Common myeloid progenitor, CD34-positive (primary cell): ENCODE measurements at regions not wholly inside any gene's neighbourhood (a gene's known extent, or its start where the extent isn't known, plus 50 kb on each side); places are given as distances from the start of the nearest gene placed in this dataset.

Experiments
- CTCF ChIA-PET: fragments of 350-600 bp; sonication (Branson Sonifier 250); formaldehyde crosslinking; loops from one replicate; lab custom pipeline; 2021; ENCODE audit warnings: antibody characterized with exemption; lab: Charles Lee
- POLR2A ChIA-PET: fragments of 350-600 bp; sonication (Branson Sonifier 250); formaldehyde crosslinking; loops from one replicate; lab custom pipeline; 2021; ENCODE audit warnings: antibody characterized with exemption; lab: Charles Lee
- DNase-seq, 3 donors: peaks; one replicate each; pipeline versions ENCODE4 v3.0.0 to v3.0.0-alpha.2; 2013
- H3K27ac ChIP-seq, 2 experiments: 1 replicate in 1 of 2; 2 replicates in 1 of 2; pipeline ENCODE4 v1.7.0; 2013; ENCODE audit warnings: inconsistent platforms in 2 of 2, low read length in 2 of 2, mild to moderate bottlenecking in 2 of 2, low read depth in 1 of 2, moderate library complexity in 1 of 2; ENCODE audit not compliant: severe bottlenecking in 2 of 2, insufficient read depth in 1 of 2, poor library complexity in 1 of 2
- H3K27me3 ChIP-seq, 5 experiments: replicated peaks in 2 of 5; 1 replicate in 3 of 5; 2 replicates in 2 of 5; pipeline versions ENCODE4 v1.6.1 to v1.7.0; 2013; ENCODE audit warnings: low read length in 4 of 5, mild to moderate bottlenecking in 2 of 5, moderate library complexity in 2 of 5, inconsistent platforms in 1 of 5; ENCODE audit not compliant: insufficient read depth in 5 of 5, control insufficient read depth in 4 of 5
- H3K36me3 ChIP-seq, 4 experiments: 1 replicate in 2 of 4; 2 replicates in 2 of 4; pipeline versions ENCODE4 v1.6.1 to v1.7.0; 2013; ENCODE audit warnings: low read length in 3 of 4, control low read depth in 1 of 4, mild to moderate bottlenecking in 1 of 4; ENCODE audit not compliant: control insufficient read depth in 4 of 4, insufficient read depth in 4 of 4
- H3K4me1 ChIP-seq, 4 experiments: 1 replicate in 3 of 4; 2 replicates in 1 of 4; pipeline versions ENCODE4 v1.6.1 to v1.7.1; 2013; ENCODE audit warnings: low read length in 3 of 4, mild to moderate bottlenecking in 3 of 4, control low read depth in 1 of 4, inconsistent platforms in 1 of 4, moderate library complexity in 1 of 4; ENCODE audit not compliant: control insufficient read depth in 4 of 4, insufficient read depth in 4 of 4; ENCODE audit errors: control extremely low read depth in 1 of 4
- H3K4me3 ChIP-seq, 7 experiments: 1 replicate in 4 of 7; 2 replicates in 3 of 7; pipeline versions ENCODE4 v1.5.1 to v1.7.0; 2013; ENCODE audit warnings: mild to moderate bottlenecking in 7 of 7, low read length in 6 of 7, moderate library complexity in 6 of 7, inconsistent platforms in 2 of 7, low read depth in 2 of 7, control low read depth in 1 of 7; ENCODE audit not compliant: insufficient read depth in 4 of 7, control insufficient read depth in 1 of 7; ENCODE audit errors: extremely low read depth in 1 of 7
- H3K9me3 ChIP-seq, 5 experiments: 1 replicate in 4 of 5; 2 replicates in 1 of 5; pipeline versions ENCODE4 v1.6.1 to v1.7.1; 2013; ENCODE audit warnings: low read length in 4 of 5, mild to moderate bottlenecking in 2 of 5, inconsistent platforms in 1 of 5, low read depth in 1 of 5, moderate library complexity in 1 of 5; ENCODE audit not compliant: control insufficient read depth in 4 of 5, insufficient read depth in 2 of 5; ENCODE audit errors: control extremely low read depth in 1 of 5
- WGBS: methylation state at CpG from one replicate; pipeline ENCODE4 v1.1.5; 2013; ENCODE audit not compliant: insufficient coverage; 5-methylcytosine and 5-hydroxymethylcytosine counted together

- POLR2A ChIA-PET, result no interaction called here
Observed at GRCh38 chr6:164068527-164068926, 654.0 kb downstream of the QKI start.

DNA sequence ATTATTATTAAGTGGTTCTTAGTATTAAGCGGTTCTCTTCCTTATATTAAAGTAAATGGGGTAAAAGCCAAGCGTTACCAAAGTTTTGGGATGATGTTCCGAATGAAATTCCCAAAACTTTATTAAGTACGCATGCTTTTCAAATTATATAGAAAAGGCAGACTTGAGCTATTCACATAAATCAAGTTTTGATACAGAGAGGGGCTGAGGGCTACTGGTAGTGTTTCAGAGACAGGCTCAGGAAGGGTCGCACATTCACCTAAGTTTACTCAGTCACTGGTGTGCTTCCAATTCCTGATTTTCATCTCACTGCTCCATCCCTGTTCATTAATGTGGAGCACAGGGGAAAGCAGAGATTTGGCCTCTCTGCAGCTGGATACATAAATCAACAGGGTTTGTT lies 652.2 kb downstream of the QKI start:
- WGBS, result 100% methylated on average over 5 of the region's 5 CpGs
- Histone ChIP-seq H3K4me3 (no peak overlapping the region), H3K36me3 (no peaks in the 10 kb centered on the region), H3K27me3 (no peaks in the 10 kb centered on the region), H3K4me1 (no peaks in the 10 kb centered on the region), H3K27ac (no peak overlapping the region), H3K9me3 (no peaks in the 10 kb centered on the region)
- POLR2A ChIA-PET, result no interaction called here
- no peak for DNase-seq
- CTCF ChIA-PET, result no interaction called here

More at GRCh38 chr6:164068527-164068926, 654.0 kb downstream of the QKI start:
- Histone ChIP-seq H3K9me3 (peaks cover 0 to 7% (median 0%) of the 10 kb centered on the region in 5 experiments), H3K4me1 (no peaks in the 10 kb centered on the region), H3K36me3 (no peaks in the 10 kb centered on the region), H3K27me3 (no peaks in the 10 kb centered on the region), H3K27ac (no peak overlapping the region), H3K4me3 (no peak overlapping the region)
- WGBS, result 100% methylated on average over 3 of the region's 4 CpGs
- CTCF ChIA-PET, result no interaction called here
- DNase-seq, result no peak

- H3K36me3 ChIP-seq, result no peaks in the 10 kb centered on the region
- POLR2A ChIA-PET, result no interaction called here
Observed at GRCh38 chr6:164066335-164066734, 651.8 kb downstream of the QKI start.

GRCh38 chr6:164063346-164063745 lies 648.8 kb downstream of the QKI start:
- Histone ChIP-seq H3K4me3 (no peak overlapping the region), H3K9me3 (no peaks in the 10 kb centered on the region), H3K4me1 (no peaks in the 10 kb centered on the region), H3K36me3 (no peaks in the 10 kb centered on the region), H3K27me3 (no peaks in the 10 kb centered on the region), H3K27ac (no peak overlapping the region)
- POLR2A ChIA-PET, result no interaction called here
- CTCF ChIA-PET, result no interaction called here
- DNase-seq, result no peak
- 100% methylated on average over 3 of the region's 3 CpGs for WGBS

More at GRCh38 chr6:164066335-164066734, 651.8 kb downstream of the QKI start:
- Histone ChIP-seq H3K9me3 (no peaks in the 10 kb centered on the region), H3K27ac (no peak overlapping the region), H3K27me3 (no peaks in the 10 kb centered on the region), H3K4me1 (no peaks in the 10 kb centered on the region), H3K4me3 (no peak overlapping the region)
- no peak for DNase-seq
- CTCF ChIA-PET, result no interaction called here
- WGBS, result 98% methylated on average over 4 of the region's 6 CpGs

GRCh38 chr6:164062872-164063271 lies 648.4 kb downstream of the QKI start:
- H3K27ac ChIP-seq, result no peak overlapping the region
- H3K4me1 ChIP-seq, result no peaks in the 10 kb centered on the region
- H3K27me3 ChIP-seq, result no peaks in the 10 kb centered on the region
- POLR2A ChIA-PET, result no interaction called here
- H3K9me3 ChIP-seq, result no peaks in the 10 kb centered on the region
- CTCF ChIA-PET, result no interaction called here
- no peak for DNase-seq
- H3K36me3 ChIP-seq, result no peaks in the 10 kb centered on the region
- H3K4me3 ChIP-seq, result no peak overlapping the region
- 80% methylated on average over 1 of the region's 5 CpGs for WGBS

DNA sequence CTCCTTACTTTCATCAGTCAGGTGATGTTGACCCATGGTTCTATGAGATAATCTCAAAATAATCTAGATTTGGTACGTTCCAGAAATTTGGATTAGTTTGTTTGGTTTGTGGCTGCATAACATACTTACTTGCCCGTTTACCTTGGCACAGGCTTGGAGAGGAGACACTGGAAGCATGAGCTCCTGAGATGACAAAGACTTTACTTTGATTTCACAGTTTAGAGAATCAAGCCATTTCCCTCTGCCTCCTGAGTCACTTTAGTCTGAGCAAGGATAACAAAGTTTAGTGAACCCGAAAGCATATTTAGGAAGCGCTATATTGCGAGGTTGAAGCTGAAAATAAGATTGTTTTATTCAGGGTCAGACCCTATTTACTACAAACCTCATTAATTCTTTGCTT lies 643.4 kb downstream of the QKI start:
- no peak for DNase-seq
- Histone ChIP-seq H3K4me1 (no peaks in the 10 kb centered on the region), H3K36me3 (no peaks in the 10 kb centered on the region), H3K27me3 (no peaks in the 10 kb centered on the region), H3K4me3 (no peak overlapping the region), H3K27ac (no peak overlapping the region), H3K9me3 (peaks cover 0 to 13% (median 3%) of the 10 kb centered on the region in 5 experiments)
- ChIA-PET POLR2A (no interaction called here), CTCF (no interaction called here)
- 100% methylated on average over 1 of the region's 5 CpGs for WGBS

DNA sequence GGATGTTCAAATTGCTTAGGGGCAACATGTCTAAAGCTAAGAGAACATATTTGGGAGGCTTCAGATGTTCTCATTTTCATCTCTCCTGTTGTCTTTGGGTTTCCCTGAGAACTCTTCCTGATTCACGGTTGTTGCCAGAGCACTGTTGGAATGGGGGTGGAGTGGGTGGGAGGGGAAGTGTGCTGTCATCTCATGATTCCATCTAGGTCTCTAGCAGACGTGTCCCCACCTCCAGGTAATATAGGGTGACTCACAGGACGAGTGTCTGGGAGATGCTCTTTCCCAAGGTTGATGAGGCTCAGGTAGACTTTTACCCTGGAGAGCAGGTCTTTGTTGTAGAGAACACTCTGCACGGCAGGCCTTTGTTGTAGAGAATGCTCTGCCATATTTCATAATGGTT lies 636.9 kb downstream of the QKI start:
- Histone ChIP-seq H3K4me1 (no peaks in the 10 kb centered on the region), H3K9me3 (peaks cover 0 to 7% (median 2%) of the 10 kb centered on the region in 5 experiments), H3K27ac (no peak overlapping the region), H3K36me3 (no peaks in the 10 kb centered on the region), H3K4me3 (no peak overlapping the region), H3K27me3 (no peaks in the 10 kb centered on the region)
- 100% methylated on average over 2 of the region's 4 CpGs for WGBS
- POLR2A ChIA-PET, result no interaction called here
- no peak for DNase-seq
- CTCF ChIA-PET, result no interaction called here
